GM23248 (cell line): ENCODE measurements at regions not wholly inside any gene's neighbourhood (a gene's known extent, or its start where the extent isn't known, plus 50 kb on each side); places are given as distances from the start of the nearest gene placed in this dataset.

Experiments
- EZH2 ChIP-seq: fragments of 200-600 bp; sonication (generic); IDR thresholded peaks from 2 replicates; pipeline ENCODE4 v1.6.1; 2018; ENCODE audit warnings: antibody characterized with exemption, mild to moderate bottlenecking; ENCODE audit not compliant: insufficient read depth, poor library complexity, severe bottlenecking
- EZH2phosphoT487 ChIP-seq: fragments of 200-600 bp; sonication (generic); IDR thresholded peaks from 2 replicates; pipeline ENCODE4 v1.6.1; 2018; ENCODE audit warnings: antibody characterized with exemption, moderate library complexity, mild to moderate bottlenecking, low read depth; ENCODE audit not compliant: insufficient read depth

- TF ChIP-seq EZH2phosphoT487, result no peak
- TF ChIP-seq EZH2, result no peak
These were observed 52.0 kb upstream of the CYYR1 start for GRCh38 chr21:26624983-26625519.
